ENCODE measurements at regions not wholly inside any gene's neighbourhood (a gene's known extent, or its start where the extent isn't known, plus 50 kb on each side); places are given as distances from the start of the nearest gene placed in this dataset.

DNA sequence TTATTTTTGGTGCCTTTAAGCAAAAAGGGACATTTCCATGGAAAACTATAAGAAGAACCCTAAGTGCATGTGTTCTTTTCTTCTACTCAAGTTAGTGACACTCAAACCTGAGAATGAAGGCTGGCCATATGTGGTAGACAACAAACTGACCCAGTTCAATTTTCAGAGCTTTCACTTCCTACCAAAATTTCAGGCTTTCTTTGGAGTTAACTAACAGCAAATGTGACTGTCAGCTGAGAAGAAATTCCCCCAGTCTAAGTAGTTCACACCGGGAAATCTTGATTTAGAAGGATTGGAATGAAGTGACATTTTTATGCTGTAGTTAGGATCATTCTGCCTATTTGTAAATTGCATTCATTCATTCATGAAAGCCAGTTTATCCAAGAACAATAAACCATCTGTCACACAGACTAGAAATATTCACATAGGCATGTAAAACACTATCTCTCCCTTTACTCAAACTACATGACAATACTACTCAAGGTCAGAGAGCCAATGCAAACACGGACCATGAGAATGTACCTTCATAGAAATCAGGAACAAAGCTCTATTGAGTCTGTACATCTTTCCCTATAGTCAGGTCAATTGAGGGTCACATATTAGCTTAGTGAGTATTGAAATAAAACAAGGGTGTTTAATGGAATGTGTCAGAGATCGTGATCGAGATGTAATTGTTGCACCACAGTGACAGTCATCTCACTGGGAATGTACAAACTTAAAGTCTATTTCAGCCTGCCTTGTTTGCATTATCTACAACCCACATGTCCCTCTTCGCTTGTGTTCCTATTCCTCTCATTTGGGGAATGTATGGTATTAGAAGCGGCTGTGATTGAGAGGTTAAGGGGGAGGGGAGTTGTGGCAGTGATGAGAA is 113.8 kb upstream of the TGFBR2 start:
- TF ChIP-seq, protein P1, sequence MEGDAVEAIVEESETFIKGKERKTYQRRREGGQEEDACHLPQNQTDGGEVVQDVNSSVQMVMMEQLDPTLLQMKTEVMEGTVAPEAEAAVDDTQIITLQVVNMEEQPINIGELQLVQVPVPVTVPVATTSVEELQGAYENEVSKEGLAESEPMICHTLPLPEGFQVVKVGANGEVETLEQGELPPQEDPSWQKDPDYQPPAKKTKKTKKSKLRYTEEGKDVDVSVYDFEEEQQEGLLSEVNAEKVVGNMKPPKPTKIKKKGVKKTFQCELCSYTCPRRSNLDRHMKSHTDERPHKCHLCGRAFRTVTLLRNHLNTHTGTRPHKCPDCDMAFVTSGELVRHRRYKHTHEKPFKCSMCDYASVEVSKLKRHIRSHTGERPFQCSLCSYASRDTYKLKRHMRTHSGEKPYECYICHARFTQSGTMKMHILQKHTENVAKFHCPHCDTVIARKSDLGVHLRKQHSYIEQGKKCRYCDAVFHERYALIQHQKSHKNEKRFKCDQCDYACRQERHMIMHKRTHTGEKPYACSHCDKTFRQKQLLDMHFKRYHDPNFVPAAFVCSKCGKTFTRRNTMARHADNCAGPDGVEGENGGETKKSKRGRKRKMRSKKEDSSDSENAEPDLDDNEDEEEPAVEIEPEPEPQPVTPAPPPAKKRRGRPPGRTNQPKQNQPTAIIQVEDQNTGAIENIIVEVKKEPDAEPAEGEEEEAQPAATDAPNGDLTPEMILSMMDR (conservative IDR thresholded peaks at IDR 0.05; ENCODE audit: low read length) = no peak
- TF ChIP-seq EZH2phosphoT487 (IDR thresholded peaks at IDR 0.05; ENCODE audit: borderline replicate concordance) = no peak
